Mesodermal cell (in vitro differentiated cells): ENCODE measurements at regions not wholly inside any gene's neighbourhood (a gene's known extent, or its start where the extent isn't known, plus 50 kb on each side); places are given as distances from the start of the nearest gene placed in this dataset.

Experiments
- H3K27ac ChIP-seq: 2 replicates; pipeline ENCODE4 v1.7.0; 2013; ENCODE audit warnings: mild to moderate bottlenecking, low read depth, low read length, moderate library complexity; ENCODE audit not compliant: severe bottlenecking
- H3K36me3 ChIP-seq: 2 replicates; pipeline ENCODE4 v1.7.1; 2013; ENCODE audit warnings: mild to moderate bottlenecking, low read length, moderate library complexity; ENCODE audit not compliant: control insufficient read depth, insufficient read depth
- H3K4me1 ChIP-seq: one replicate; pipeline ENCODE4 v1.7.1; 2013; ENCODE audit warnings: mild to moderate bottlenecking, low read length; ENCODE audit not compliant: insufficient read depth, control insufficient read depth, poor library complexity, severe bottlenecking
- H3K4me3 ChIP-seq: 2 replicates; pipeline ENCODE4 v1.7.0; 2013; ENCODE audit warnings: low read length, control low read depth, mild to moderate bottlenecking; ENCODE audit not compliant: insufficient read depth, poor library complexity, severe bottlenecking; ENCODE audit errors: extremely low read depth
- H3K9me3 ChIP-seq: 2 replicates; pipeline ENCODE4 v1.7.1; 2013; ENCODE audit warnings: mild to moderate bottlenecking, low read length, moderate library complexity; ENCODE audit not compliant: control insufficient read depth
- WGBS, 2 experiments: methylation state at CpG; one replicate each; pipeline ENCODE4 v1.1.5; 2013; ENCODE audit warnings: missing lambda C conversion rate in 2 of 2; ENCODE audit not compliant: insufficient coverage in 2 of 2; 5-methylcytosine and 5-hydroxymethylcytosine counted together

DNA sequence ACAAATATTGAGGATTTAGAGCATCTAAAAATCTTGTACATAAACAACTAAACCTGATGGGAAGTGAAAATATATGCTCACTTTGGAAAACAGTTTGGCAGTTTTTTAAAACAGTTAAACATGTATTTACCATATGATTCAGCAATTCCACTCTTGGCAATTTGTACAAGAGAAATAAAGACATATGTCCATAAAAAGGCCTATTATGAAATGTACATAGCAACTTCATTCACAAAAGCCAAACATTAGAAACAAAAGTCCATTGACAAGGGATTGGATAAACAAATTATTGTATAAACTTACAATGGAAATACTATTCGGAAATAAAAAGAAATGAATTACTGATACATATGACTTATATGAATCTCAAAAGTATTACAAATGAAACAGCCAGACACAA lies 196.2 kb upstream of the SLC24A2 start:
- Histone ChIP-seq H3K36me3 (no peaks in the 10 kb centered on the region), H3K4me3 (no peak overlapping the region), H3K4me1 (no peaks in the 10 kb centered on the region), H3K9me3 (no peaks in the 10 kb centered on the region), H3K27ac (no peak overlapping the region)
- no CpG with 5 or more reads among the region's 1 CpG for WGBS, 2 experiments

DNA sequence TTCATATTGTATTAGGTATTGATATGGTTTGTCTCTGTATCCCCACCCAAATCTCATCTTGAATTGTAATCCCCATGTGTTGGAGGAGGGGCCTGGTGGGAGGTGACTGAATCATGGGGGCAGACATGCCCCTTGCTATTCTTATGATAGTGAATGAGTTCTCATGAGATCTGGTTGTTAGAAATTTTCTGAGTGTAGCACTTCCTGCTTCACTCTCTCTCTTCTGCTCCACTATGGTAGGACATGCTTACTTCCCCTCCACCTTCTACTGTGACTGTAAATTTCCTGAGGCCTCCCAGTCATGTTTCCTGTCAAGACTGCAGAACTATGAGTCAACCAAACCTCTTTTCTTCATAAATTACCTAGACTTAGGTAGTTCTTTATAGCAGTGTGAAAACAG lies 187.4 kb upstream of the SLC24A2 start:
- Histone ChIP-seq H3K4me3 (no peak overlapping the region), H3K27ac (no peak overlapping the region), H3K36me3 (no peaks in the 10 kb centered on the region), H3K4me1 (no peaks in the 10 kb centered on the region), H3K9me3 (no peaks in the 10 kb centered on the region)

DNA sequence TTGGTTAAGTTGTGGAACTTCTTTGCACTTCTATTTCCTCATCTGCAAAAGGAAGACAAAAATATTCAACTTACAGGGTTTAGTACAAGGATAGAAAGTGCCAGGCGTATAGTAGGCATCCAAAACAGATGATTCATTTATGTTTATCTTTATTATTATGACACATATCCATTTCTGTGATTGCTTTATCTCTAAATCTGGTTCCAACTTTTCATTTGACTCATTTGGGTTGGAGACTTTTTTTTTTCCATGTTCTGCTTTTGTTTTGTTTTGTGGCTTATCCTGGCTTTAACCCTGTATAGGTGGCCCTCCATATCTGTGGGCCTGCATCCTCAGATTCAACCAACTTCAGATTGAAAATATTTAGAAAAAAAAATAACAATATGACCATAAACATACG lies 186.7 kb upstream of the SLC24A2 start:
- Histone ChIP-seq H3K36me3 (no peaks in the 10 kb centered on the region), H3K4me3 (no peak overlapping the region), H3K27ac (no peak overlapping the region), H3K4me1 (no peaks in the 10 kb centered on the region), H3K9me3 (no peaks in the 10 kb centered on the region)
- no CpG with 5 or more reads among the region's 2 CpGs for WGBS, 2 experiments

DNA sequence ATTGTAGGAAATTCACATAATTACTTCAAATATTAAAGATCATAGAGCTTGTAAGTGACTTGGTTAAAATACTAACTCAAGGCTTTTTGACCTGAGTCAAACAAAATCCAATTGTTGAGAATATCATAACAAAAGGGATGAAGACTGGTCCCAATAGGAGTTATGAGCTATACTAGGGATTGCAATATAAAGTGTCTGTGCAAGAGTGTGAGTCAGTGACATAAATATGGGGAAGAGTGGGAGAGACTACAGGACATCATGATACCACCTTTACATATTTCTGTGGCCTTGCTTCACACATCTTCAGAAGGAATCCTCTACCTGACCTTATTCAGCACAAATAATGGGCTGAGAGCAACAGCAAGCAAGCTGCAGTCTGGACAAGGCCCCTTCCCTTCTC lies 180.9 kb upstream of the SLC24A2 start:
- no peaks in the 10 kb centered on the region for H3K9me3 ChIP-seq
- H3K4me3 ChIP-seq: no peak overlapping the region
- peaks cover 11% of the 10 kb centered on the region for H3K4me1 ChIP-seq
- H3K36me3 ChIP-seq: no peaks in the 10 kb centered on the region
- H3K27ac ChIP-seq: no peak overlapping the region

DNA sequence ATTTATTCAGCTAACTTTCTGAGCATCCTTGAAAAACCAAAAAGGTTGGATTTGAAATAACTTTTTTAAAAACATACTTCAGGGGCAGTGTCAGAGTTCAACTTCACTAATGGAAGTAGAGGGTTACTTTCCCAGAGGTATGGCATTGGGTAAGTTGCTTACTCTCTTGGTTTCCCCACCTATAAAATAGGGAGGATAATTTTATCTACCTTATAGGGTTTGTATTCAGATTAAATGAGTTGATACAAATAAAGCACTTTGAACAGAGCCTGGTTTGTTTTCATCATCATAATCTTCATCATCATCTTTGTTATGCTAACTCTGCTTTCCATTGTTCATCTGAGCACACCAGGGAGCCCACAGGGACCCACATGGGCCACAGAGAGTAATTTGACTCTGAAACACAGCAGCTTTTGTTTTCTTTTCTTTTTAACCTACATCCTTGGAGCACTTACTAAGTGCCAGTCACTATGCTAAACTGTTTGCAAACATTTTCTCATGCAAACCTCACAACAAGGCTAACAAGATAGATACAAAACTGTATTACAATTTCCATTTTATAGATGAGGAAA lies 179.1 kb upstream of the SLC24A2 start:
- no peaks in the 10 kb centered on the region for H3K36me3 ChIP-seq
- H3K4me3 ChIP-seq: no peak overlapping the region
- H3K9me3 ChIP-seq: no peaks in the 10 kb centered on the region
- no peak overlapping the region for H3K27ac ChIP-seq
- peaks cover 11% of the 10 kb centered on the region for H3K4me1 ChIP-seq

DNA sequence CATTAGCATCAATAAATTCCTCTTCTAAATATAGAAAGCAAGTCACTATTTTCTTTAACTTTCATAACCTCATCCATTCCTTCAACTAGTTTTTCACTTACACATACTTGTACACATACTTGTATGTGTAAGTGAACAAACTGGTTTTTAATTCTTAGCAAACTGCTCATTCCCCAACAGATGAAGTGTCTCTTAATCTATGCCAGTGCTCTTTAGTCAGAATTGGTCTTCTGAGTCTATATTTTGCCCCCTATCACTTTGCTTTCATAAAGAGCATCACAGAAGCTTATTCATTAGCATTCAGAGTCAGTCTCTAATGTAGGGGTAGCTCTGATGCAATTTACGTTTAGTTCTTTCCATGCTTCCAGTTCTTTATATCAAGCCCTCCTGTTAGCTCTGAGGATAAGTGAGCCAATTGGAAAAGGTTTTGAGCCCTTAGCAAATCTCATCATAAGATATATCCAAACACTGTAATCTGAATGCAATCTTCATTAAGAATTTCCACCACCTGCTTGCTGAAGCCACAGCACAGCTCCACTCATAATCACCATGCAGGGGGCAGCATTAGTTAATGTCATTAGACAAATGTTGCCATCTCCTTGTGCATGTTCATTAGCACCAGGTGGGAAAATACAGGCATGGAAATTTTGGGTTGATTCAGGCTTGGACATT lies 178.5 kb upstream of the SLC24A2 start:
- Histone ChIP-seq H3K36me3 (no peaks in the 10 kb centered on the region), H3K4me1 (peaks cover 11% of the 10 kb centered on the region), H3K27ac (no peak overlapping the region), H3K9me3 (no peaks in the 10 kb centered on the region), H3K4me3 (no peak overlapping the region)
- no CpG with 5 or more reads among the region's 1 CpG for WGBS, 2 experiments

DNA sequence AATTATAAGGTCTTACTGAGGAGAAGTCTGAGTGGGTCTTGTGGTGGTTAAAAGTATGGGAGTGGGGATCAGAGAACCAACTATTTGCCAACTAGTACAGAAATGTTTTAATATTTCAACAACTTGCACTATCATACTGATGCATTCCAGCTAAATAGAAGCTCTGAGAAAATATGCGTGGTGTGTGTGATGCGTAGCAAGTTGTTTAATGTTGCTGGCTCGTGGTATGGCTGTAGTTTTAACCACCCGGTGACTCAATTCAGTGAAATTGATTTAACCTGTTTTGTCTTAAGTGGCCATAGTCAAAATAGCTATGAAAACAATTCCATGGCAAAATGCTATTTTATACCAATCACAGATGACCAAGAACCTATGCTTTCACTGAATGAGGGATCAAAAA lies 176.5 kb upstream of the SLC24A2 start:
- H3K9me3 ChIP-seq: no peaks in the 10 kb centered on the region
- 71 to 93% methylated on average over 3 of the region's 4 CpGs for WGBS, 2 experiments
- H3K4me1 ChIP-seq: peaks cover 11% of the 10 kb centered on the region
- H3K4me3 ChIP-seq: no peak overlapping the region
- no peaks in the 10 kb centered on the region for H3K36me3 ChIP-seq
- H3K27ac ChIP-seq: no peak overlapping the region

DNA sequence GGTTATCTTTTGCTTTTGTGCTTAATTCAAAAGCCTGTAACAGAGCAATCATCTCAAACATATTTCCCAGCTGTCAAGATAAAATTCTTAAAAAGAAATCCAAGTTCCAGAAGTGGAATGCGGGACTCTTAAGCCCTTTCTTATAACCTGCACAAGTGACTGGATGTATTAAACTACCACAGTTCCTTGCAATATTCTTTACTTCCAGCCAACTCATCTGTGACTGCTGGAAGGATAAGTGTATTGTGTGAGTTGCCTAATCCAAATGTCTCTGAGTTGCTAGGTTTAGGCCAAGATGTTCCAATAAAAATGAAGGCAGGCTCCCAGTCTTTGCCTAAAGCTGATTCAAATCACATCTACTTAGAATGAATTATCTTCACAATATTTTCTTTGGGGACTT lies 159.2 kb upstream of the SLC24A2 start:
- H3K36me3 ChIP-seq: no peaks in the 10 kb centered on the region
- H3K4me1 ChIP-seq: peaks cover 4% of the 10 kb centered on the region
- no peaks in the 10 kb centered on the region for H3K9me3 ChIP-seq
- WGBS, 2 experiments: 100% methylated on average over 1 of the region's 1 CpG; no CpG with 5 or more reads in 1 of the 2 experiments
- H3K4me3 ChIP-seq: no peak overlapping the region
- no peak overlapping the region for H3K27ac ChIP-seq

DNA sequence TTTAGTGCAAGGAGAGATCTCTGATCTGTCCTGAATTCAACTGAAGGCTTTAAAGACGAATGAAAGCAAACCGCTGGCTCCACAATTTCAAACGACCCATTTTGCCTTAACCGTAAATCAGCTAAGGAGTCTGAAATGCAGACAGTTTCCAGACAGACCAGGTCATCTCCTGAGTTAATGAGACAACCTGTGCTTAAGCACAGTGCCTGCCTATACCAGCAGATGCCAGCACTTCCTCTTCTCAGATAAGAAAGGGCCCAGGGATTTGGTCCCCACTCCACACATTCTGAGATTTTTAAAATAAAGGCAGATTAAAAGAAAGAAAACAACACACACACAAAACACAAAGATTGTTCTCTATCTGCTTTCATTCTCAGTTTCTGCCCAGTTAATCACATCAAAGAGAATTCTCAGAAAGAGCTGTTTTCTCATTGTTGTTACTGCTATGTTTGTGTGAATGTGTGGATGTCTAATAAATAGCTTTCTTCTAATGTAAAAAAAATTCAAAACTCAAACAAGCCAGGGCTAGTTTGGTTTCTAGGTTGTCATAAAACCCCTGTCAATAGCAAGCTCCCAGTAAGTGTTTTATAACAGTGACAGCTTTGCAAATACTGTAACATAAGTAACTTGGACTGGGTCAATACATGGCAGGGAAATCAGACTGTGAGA lies 157.7 kb upstream of the SLC24A2 start:
- 58 to 60% methylated on average over 4 of the region's 4 CpGs for WGBS, 2 experiments

DNA sequence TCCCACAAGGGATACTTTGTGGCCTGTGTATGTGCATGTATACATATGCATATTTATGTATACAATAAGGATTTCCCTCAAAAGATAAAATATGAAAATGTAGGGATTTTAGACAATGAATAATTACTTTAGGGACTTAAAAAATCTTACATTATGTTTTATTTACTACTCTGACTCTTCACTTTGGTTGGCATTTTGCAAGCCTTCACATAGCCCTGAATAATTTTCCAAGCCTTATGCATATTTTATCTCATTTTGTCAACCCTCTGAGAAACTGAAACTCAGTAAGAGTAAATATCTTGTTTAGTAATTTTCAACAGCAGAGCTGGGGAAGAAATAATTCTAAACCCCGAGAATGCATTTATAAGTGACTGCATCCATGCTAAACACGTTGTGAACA lies 153.0 kb upstream of the SLC24A2 start:
- Histone ChIP-seq H3K4me3 (no peak overlapping the region), H3K9me3 (no peaks in the 10 kb centered on the region), H3K27ac (no peak overlapping the region), H3K4me1 (peaks cover 4% of the 10 kb centered on the region), H3K36me3 (no peaks in the 10 kb centered on the region)
- WGBS, 2 experiments: 86% methylated on average over 1 to 2 of the region's 2 CpGs

More for the DNA sequence above, 157.7 kb upstream of the SLC24A2 start:
- Histone ChIP-seq H3K36me3 (no peaks in the 10 kb centered on the region), H3K9me3 (no peaks in the 10 kb centered on the region), H3K4me1 (peaks cover 4% of the 10 kb centered on the region), H3K27ac (peak overlapping the region; percentile 67), H3K4me3 (no peak overlapping the region)

DNA sequence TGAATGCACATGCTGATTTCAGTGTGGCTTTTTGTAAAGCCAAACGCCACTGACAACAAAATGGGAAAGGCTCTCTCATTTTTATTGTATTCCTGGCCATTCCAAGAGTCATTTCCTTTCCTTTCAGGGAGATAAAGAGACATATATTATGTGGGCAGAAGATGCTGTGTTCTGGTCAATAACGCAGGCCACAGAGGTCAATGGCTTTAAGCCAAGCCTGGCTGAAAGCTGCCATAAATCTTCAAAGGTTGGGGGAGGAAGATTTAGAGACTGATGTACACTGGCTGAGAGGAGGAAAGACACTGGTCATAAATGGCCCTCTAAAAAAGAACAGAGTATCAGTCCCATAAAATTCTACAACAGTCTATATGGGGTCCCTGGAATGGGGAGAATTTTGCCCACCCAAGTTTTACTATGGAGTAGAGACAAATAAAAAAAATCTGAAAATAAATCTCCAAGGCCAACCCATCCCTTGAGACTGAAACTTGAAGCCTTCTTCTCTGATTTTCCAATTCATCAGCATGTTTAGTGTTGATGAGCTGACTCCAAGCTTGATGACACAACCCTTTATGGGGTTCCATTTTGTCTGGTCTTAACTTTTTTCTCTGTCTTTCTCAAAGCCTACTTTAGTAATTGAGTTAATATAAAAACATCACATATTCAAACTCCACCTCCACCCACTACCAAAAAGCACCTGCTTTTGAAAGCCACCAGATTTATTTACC lies 152.1 kb upstream of the SLC24A2 start:
- Histone ChIP-seq H3K4me1 (peaks cover under 1% of the 10 kb centered on the region), H3K27ac (peak overlapping the region; percentile 37), H3K36me3 (no peaks in the 10 kb centered on the region), H3K9me3 (no peaks in the 10 kb centered on the region), H3K4me3 (no peak overlapping the region)
- WGBS, 2 experiments: 75 to 86% methylated on average over 1 to 2 of the region's 2 CpGs
